Astrocyte of the cerebellum (primary cell): ENCODE measurements at regions not wholly inside any gene's neighbourhood (a gene's known extent, or its start where the extent isn't known, plus 50 kb on each side); places are given as distances from the start of the nearest gene placed in this dataset.

Experiments
- DNase-seq: peaks from one replicate; pipeline ENCODE4 v3.0.0-alpha.2; 2011; ENCODE audit warnings: low read depth
- H3K4me3 ChIP-seq: 2 replicates; pipeline ENCODE4 v1.5.1; 2011; ENCODE audit warnings: mild to moderate bottlenecking, low read depth, low read length, moderate library complexity
- in situ Hi-C: cut with HindIII; loops from 2 replicates; pipeline ENCODE4 v1.10.0; 2017; ENCODE audit warnings: low sequenced_read_pairs
- TF ChIP-seq, protein P1 (sequence below): IDR thresholded peaks from 2 replicates; pipeline ENCODE4 v1.5.1; 2012; ENCODE audit warnings: low read length, low read depth, moderate library complexity, mild to moderate bottlenecking; ENCODE audit errors: missing control alignments

DNA sequence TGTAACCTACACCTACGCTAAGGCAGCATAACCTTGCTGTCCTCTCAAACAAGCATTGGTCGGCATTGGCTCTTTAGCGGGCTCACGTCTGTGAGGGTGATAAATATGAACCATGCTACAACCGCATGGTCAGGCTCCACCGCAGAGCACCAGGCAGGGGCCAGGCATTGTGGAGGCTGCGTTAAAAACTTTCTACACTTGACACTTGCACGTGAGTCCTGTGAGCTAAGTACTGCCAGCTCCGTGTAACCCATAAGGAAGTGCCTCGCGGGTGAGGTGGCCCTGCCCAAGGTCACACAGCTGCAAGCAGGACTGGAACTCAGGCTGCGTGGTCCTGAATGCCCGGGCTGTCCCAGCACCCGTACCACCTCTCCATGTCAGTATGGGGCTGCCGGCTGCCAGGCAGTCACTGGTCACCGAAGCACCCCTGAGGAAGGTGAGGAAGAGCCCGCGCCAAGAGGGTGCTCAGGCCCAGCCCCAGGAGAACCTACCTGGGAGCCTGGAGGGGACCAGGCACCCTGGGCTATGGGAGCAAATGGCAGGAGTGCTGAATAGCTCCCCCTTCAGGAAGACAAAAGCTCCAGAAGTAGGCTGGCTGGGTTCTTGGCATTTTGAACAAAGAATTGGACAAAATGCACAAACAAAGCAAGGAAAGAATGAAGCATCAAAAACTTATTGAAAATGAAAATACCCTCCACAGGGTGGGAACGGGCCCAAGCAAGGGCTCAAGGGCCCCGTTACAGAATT lies 271.1 kb upstream of the RAB6C start:
- no peak for DNase-seq
- H3K4me3 ChIP-seq = no peak overlapping the region
- TF ChIP-seq, protein P1, sequence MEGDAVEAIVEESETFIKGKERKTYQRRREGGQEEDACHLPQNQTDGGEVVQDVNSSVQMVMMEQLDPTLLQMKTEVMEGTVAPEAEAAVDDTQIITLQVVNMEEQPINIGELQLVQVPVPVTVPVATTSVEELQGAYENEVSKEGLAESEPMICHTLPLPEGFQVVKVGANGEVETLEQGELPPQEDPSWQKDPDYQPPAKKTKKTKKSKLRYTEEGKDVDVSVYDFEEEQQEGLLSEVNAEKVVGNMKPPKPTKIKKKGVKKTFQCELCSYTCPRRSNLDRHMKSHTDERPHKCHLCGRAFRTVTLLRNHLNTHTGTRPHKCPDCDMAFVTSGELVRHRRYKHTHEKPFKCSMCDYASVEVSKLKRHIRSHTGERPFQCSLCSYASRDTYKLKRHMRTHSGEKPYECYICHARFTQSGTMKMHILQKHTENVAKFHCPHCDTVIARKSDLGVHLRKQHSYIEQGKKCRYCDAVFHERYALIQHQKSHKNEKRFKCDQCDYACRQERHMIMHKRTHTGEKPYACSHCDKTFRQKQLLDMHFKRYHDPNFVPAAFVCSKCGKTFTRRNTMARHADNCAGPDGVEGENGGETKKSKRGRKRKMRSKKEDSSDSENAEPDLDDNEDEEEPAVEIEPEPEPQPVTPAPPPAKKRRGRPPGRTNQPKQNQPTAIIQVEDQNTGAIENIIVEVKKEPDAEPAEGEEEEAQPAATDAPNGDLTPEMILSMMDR = no peak
- in situ Hi-C loops = no loop called here

DNA sequence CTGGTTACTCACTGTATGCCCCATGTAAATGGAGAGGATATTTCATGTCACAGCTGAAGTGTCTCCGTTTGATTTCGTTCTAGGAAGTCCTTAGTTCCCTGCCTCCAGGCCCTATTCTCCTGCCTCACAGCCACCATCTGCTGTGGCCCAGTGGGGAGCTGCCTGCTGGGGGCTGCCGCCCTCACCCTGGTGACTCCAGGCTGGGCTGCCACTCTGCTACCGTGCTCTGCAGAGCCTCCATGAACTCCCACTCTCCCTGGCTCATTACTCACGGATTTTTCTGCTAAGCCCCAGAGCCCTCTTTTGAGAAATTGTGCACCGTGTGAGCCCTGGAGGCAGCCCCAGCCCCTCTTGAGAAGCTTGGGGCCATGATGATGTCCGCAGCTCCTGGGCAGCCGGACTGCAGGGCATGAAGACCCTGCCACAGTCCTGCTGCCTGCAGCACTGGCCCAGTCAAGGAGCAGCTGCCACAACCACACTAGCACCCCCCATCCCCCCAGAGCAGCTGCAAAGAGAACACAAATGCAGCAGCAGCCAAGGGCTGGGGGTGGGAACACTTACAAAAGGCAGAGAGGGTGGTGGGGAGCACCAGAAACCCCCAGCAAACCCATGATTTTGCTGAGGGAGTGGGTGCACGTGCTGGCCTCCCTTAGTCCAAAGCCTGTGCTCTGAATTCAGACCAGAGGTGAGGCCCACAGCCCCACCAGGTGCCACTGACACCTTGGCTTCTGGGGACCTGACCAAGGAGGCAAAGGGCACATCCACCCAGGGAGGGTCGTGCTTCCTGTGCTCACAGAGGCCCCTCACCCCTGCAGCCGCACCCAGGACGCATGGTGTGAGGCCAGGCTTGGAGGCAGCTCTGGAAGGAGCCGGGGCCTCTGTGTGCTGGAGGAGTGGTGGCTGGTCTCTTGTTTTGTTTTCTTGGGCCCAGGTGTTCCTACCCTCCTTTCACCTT lies 270.2 kb upstream of the RAB6C start:
- no peak overlapping the region for H3K4me3 ChIP-seq
- TF ChIP-seq, protein P1 = no peak
- in situ Hi-C loops = no loop called here
- DNase-seq = no peak

DNA sequence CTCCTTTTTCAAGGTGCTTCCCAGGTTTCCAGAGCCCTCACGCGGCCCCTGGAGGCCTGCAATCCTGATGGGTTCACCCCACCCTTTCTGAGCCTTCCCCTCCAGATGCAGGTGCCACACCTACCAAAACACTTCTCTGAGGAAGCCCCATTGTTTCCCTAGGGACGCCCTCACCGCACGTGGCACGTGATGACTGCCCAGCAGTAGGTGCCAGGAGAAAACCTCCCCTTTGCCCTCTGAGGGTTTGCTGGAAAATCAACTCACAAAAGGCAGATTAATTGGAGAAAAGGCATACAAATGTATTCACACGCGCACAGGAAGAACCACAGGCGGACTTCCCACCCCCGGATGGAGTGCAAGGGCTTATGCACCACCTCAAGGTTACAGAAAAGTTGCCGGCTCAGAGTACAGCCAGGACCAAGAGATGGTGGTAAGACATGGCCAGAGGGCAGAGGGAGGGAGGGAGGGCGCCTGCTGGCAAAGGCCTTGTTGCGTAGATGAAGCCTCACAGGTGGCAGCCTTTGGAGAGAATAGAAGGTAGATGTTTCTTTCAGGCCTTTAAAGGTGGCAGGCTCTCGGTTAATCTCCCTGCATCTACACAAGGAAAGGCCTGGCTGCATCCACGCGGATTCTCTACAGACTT lies 269.4 kb upstream of the RAB6C start:
- TF ChIP-seq, protein P1 = no peak
- no peak for DNase-seq
- in situ Hi-C loops = no loop called here
- no peak overlapping the region for H3K4me3 ChIP-seq

DNA sequence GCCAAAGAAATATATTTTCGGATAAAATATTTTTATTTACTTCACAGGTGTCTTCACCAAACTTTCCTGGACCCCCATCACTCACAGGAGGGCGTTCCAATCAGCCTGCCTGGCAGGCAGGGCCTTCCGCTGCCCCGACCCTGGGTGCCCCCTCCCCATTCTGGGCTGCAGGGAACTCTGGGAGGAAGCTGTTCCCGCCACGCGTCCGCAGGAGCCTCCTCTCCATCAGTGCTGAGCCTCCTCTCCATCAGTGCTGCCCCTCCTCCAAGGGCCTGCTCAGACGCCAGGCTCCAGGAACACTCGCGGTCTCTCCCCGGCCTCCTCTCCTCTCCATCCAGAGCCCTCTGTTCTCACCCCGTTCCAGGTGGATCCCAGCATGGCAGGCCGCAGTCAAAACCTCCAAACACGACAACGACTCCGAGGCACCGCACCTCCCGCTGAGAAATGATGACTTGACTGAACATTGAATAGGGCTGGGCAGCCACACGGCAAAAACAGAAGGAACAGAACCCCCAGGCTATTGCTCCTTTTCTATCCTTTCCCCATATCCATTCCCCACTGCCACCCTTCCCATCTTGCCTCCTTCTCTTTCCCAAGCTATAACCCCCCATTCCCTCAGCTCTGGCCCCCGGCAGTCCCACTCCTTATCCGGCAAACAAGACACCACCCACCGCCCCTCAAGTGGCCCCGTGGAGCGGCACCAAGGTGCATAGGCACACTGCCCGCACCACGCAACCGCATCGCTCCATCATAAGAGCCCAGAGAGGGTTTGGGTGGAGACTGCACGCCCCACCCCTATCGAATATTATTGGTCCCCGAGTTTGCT lies 268.6 kb upstream of the RAB6C start:
- DNase-seq = no peak
- in situ Hi-C loops = no loop called here
- TF ChIP-seq, protein P1 = no peak
- no peak overlapping the region for H3K4me3 ChIP-seq

DNA sequence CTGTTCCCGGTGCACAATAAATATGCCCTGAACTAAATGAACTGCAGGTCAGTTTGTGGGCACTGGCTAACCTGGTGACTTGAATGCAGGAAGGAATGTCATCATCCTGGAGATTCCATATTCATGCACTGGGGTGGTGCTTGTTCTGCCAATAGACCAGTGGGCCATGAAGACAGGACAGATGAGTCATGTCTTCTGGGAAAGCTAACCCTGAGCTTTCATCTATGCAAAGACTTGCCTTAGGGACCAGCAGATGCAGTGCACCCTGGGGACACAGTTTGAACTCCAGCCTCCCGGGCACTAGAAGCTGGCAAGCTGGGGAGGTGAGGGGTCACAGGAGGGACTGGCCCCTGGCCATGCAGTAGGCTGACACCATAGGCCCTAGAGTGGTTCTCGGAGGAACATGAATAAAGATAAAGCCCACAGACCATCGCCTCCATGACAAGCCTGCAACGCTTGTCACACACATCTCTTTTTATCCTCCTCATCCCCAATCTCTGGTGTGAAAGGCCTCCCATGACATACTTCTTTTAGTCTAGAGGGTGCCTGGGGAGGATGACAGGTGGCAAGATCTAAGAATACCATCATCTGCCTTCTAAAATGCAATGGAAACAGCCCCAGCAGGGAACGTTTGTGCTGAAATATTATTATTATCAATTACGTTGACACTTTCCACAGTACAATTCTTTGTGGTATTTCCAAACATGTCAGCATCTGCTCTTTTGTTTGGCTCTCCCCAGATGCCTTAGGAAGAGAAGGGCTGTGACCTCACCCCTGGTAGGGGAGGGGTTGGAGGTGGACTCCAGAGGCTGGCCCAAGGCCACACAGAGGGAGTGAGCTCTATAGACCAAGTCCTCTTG lies 267.4 kb upstream of the RAB6C start:
- H3K4me3 ChIP-seq = no peak overlapping the region
- in situ Hi-C loops = no loop called here
- DNase-seq = no peak
- TF ChIP-seq, protein P1 = no peak
